HG02970 (cell line): ENCODE measurements at regions not wholly inside any gene's neighbourhood (a gene's known extent, or its start where the extent isn't known, plus 50 kb on each side); places are given as distances from the start of the nearest gene placed in this dataset.
"Not testable (repeated sequence)": the region's sequence is repeated elsewhere in the genome, so short reads cannot be mapped to it uniquely, and the experiment has no call there.

ENCODE experiments used
- ATAC-seq: cut with Tn5 transposase; IDR thresholded peaks from one replicate; pipeline ENCODE4 v1.9.1; 2021; ENCODE audit warnings: mild to moderate bottlenecking, moderate library complexity, moderate number of reproducible peaks; ENCODE audit not compliant: unreplicated experiment, low FRiP score

DNA sequence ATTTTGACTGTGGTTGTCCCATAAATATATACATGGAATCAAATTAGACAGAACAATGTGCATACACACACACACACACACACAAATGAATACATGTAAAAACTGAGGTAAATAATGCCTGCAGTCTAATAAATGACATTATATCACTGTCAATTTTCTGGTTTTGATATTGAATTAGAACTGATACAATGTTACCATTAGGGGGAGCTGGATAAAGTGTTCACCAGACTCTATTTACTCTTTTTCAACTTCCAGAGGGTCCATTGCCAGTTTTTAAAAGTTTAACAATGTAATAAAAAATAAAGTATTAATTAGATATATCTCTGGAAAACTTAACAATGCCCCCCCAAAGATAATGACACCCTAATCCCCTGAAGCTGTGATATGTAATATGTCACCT, 1666.8 kb upstream of the TMEFF2 start:
- no peak for ATAC-seq

- ATAC-seq: no peak
Measured at GRCh38 chr2:193847991-193848390, 1653.3 kb upstream of the TMEFF2 start.

GRCh38 chr2:193847130-193847529, 1652.4 kb upstream of the TMEFF2 start:
- no peak for ATAC-seq

- no peak for ATAC-seq
Measured at GRCh38 chr2:193845604-193846003, 1650.9 kb upstream of the TMEFF2 start.

DNA sequence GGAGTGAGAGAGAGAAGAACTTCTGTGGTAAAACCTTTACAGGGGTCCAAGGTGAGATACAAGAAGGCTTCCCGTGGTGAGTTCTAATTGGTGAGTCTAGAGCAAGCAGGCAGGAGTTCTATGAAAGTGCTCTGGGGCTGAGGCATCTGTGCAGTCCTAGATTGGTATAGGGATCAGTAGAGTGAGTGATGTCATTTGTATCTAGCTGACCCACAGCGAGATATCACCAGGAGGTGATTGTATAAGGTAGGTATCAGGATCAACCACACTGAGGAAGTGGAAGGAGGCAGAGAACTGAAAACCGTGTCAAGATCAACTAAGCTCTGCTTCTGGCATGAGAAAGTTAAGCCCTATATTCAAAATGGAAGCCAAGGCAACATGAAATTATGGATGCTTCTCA, 1648.9 kb upstream of the TMEFF2 start:
- ATAC-seq: no peak

GRCh38 chr2:193841384-193842150, 1646.8 kb upstream of the TMEFF2 start:
- ATAC-seq: no peak

DNA sequence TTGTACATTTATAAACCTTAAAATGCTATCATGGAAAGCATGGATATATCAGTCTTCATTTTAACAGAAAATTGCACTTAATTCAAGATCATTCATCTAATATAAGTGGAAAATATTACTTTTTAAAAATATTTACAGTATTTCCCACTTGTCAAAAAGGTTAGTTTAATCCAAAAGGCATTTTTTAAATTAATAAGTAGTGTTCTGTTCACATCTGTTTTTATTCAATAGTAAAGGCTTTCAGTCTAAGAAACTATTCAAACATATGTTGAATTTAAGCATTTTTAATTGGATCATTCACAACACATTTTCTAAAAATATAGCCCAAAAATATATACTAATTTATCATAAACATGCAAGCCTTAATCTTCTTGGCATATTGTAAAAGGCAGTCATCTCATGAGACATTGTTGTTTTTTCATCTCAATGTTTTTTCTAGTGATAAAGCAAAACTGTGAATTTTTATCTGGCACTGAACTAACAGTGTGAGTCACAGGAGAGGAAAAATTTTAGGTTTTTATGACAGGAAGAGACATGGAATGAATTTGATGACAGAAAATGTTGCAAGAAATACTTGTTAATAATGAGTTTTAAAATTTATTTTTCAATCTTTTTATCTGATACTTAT, 1642.5 kb upstream of the TMEFF2 start:
- no peak for ATAC-seq

DNA sequence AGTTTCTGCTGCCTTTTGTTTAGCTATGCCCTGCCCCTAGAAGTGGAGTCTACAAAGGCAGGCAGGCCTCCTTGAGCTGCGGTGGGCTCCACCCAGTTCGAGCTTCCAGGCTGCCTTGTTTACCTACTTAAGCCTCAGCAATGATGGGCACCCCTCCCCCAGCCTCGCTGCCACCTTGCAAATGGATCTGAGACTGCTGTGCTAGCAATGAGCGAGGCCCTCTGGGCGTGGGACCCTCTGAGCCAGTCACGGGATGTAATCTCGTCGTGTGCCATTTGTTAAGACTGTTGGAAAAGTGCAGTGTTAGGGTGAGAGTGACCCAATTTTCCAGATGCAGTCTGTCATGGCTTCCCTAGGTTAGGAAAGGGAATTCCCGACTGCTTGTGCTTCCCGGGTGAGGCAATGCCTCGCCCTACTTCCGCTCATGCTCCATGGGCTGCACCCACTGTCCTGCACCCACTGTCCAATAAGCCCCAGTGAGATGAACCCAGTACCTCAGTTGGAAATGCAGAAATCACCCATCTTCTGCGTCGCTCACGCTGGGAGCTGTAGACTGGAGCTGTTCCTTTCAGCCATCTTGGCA, 1641.8 kb upstream of the TMEFF2 start:
- not testable (repeated sequence) for ATAC-seq

DNA sequence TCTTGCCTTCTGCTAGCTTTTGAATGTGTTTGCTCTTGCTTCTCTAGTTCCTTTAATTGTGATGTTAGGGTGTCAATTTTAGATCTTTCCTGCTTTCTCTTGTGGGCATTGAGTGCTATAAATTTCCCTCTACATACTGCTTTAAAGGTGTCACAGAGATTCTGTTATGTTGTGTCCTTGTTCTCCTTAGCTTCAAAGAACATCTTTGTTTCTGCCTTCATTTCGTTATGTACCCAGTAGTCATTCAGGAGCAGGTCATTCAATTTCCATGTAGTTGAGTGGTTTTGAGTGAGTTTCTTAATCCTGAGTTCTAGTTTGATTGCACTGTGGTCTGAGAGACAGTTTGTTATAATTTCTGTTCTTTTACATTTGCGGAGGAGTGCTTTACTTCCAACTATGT, 1639.2 kb upstream of the TMEFF2 start:
- not testable (repeated sequence) for ATAC-seq

GRCh38 chr2:193824474-193824873, 1629.7 kb upstream of the TMEFF2 start:
- ATAC-seq: no peak

DNA sequence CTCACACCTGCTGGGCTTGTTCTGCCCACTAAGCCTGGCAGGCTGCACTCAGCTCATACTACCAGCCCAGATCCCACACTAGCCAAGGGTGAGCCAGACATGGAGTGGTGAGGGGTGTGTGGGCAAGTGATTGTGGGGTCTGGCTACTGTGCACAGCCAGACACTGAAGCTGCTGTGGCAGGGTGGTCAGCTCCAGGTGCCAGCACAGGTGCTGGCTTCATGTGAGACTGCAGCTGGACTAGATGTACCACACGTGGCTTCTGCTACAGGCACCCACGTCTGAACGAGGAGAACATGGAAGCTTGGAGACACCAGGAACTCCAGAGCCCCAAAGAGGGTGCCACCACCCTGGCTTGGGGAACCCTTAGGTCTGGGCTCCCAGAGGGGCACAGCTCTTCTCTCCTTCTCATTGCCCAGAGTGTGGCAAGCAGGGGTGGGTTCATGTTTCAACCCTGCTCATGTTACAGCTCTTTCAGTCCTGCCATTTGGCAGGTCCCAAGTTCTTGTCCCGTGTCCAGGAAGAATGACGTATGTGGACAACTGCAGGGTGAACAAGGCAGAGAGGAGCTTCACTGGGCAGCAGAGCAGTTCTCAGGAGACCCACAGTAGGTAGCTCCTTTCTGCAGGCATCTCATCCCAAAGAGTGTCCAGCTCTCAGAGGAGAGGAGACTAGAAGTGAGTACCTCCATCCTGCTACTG, 1624.2 kb upstream of the TMEFF2 start:
- ATAC-seq: no peak

- ATAC-seq: no peak
Measured at GRCh38 chr2:193816008-193816407, 1621.3 kb upstream of the TMEFF2 start.

DNA sequence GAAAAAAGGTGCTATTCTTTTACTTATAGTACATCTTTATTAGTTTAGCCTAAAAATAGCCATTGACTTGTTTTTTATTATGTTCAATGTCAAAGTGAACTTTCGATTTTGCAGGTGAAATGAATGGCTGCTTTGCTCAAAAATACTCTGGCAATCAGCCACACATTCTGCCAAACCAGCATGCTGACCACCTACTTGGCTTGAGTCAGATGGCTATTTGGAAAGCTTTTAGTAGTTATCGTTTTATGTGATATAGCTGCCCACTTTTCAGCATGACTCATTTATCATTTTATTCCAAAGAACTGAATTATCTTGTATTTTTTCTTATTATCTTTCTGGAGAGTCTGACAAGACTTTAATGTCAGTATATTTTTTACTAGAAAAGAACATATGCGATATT, 1615.8 kb upstream of the TMEFF2 start:
- ATAC-seq: no peak

GRCh38 chr2:193808877-193809276, 1614.1 kb upstream of the TMEFF2 start:
- no peak for ATAC-seq

GRCh38 chr2:193806088-193806774, 1611.5 kb upstream of the TMEFF2 start:
- no peak for ATAC-seq

GRCh38 chr2:193796847-193797246, 1602.1 kb upstream of the TMEFF2 start:
- ATAC-seq: no peak

- ATAC-seq: no peak
Measured at GRCh38 chr2:193793914-193794313, 1599.2 kb upstream of the TMEFF2 start.

DNA sequence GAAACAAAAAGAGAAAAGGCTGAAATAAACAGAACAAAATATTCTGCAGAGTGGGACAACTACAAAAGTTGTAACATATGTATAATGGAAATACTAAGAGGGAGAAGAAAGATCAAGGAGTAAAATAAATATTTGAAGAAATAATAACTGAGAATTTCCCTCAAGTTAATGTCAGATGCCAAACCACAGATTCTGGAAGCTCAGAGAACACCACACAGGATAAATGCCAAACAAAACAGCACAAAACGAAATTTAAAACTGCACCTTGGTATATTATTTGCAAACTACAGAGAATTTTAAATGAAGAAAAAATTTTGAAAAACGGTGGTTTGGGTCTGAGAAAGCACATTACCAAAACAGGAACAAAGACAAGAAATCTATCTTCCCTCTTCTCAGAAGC, 1588.9 kb upstream of the TMEFF2 start:
- ATAC-seq: no peak

- ATAC-seq: no peak
Measured at GRCh38 chr2:193778293-193778692, 1583.6 kb upstream of the TMEFF2 start.

- ATAC-seq: no peak
Measured at GRCh38 chr2:193776988-193777387, 1582.3 kb upstream of the TMEFF2 start.

DNA sequence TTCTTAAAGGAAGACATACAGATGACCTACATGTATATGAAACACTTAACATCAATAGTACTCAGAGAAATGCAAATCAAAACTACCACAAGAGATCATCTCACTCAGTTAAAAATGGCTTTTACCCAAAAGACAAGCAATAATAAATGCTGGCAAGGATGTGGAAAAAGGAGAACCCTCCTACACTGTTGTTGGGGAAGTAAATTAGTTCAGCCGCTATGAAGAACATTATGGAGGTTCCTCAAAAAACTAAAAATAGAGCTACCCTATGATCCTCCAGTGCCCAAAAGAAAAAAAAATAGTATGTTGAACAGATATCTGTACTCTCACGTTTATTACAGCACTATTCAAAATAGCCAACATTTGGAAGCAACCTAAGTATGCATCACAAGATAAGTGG, 1579.4 kb upstream of the TMEFF2 start:
- ATAC-seq: no peak
